Thoracic aorta (tissue), 2 donors: ENCODE measurements at regions not wholly inside any gene's neighbourhood (a gene's known extent, or its start where the extent isn't known, plus 50 kb on each side); places are given as distances from the start of the nearest gene placed in this dataset.

Experiments
- ATAC-seq: fragments of 150-250 bp; one replicate; pipeline ENCODE4 v1.8.0; 2017; ENCODE audit warnings: low read depth; ENCODE audit not compliant: insufficient number of reproducible peaks, low FRiP score
- DNase-seq: peaks from one replicate; pipeline ENCODE4 v3.0.0-alpha.2; 2020; ENCODE audit warnings: low spot score
- H3K27ac ChIP-seq, 2 donors: fragments of 200-600 bp; sonication (generic); 1 replicate in 1 of 2; 2 replicates in 1 of 2; pipeline ENCODE4 v1.5.1; 2016; ENCODE audit warnings: mild to moderate bottlenecking in 2 of 2, moderate library complexity in 2 of 2
- H3K27me3 ChIP-seq: fragments of 200-600 bp; sonication (generic); replicated peaks from 2 replicates; pipeline ENCODE4 v1.6.0; 2016; ENCODE audit warnings: mild to moderate bottlenecking; ENCODE audit not compliant: insufficient read depth
- H3K36me3 ChIP-seq: fragments of 200-600 bp; sonication (generic); one replicate; pipeline ENCODE4 v1.5.1; 2016
- H3K4me1 ChIP-seq, 2 donors: fragments of 200-600 bp; sonication (generic); 1 replicate in 1 of 2; 2 replicates in 1 of 2; pipeline versions ENCODE4 v1.5.1 to v1.6.0; 2016; ENCODE audit warnings: low read depth in 2 of 2, mild to moderate bottlenecking in 1 of 2; ENCODE audit not compliant: control insufficient read depth in 1 of 2
- H3K4me3 ChIP-seq: fragments of 200-600 bp; sonication (generic); 2 replicates; pipeline ENCODE4 v1.5.1; 2016; ENCODE audit warnings: mild to moderate bottlenecking
- H3K9me3 ChIP-seq: fragments of 200-600 bp; sonication (generic); 2 replicates; pipeline ENCODE4 v1.5.1; 2016
- CTCF ChIP-seq: fragments of 200-600 bp; sonication (generic); IDR thresholded peaks from one replicate; pipeline ENCODE4 v1.5.1; 2019; ENCODE audit warnings: antibody characterized with exemption

GRCh38 chr12:59382282-59383078 lies 213.3 kb upstream of the SLC16A7 start:
- TF ChIP-seq CTCF = no peak
- ATAC-seq = no peak

GRCh38 chr12:59381106-59381505 lies 214.7 kb upstream of the SLC16A7 start:
- no peak for TF ChIP-seq CTCF
- ATAC-seq (no peak), DNase-seq (no peak)
- Histone ChIP-seq H3K4me1 (no peaks in the 10 kb centered on the region), H3K9me3 (no peaks in the 10 kb centered on the region), H3K4me3 (no peak overlapping the region), H3K36me3 (no peaks in the 10 kb centered on the region), H3K27ac (no peak overlapping the region), H3K27me3 (no peaks in the 10 kb centered on the region)

More at GRCh38 chr12:59382282-59383078, 213.3 kb upstream of the SLC16A7 start:
- no peak for DNase-seq
- Histone ChIP-seq H3K4me3 (no peak overlapping the region), H3K9me3 (no peaks in the 10 kb centered on the region), H3K36me3 (no peaks in the 10 kb centered on the region), H3K4me1 (no peaks in the 10 kb centered on the region), H3K27me3 (no peaks in the 10 kb centered on the region), H3K27ac (no peak overlapping the region)

- Histone ChIP-seq H3K4me1 (no peaks in the 10 kb centered on the region), H3K27me3 (no peaks in the 10 kb centered on the region), H3K4me3 (no peak overlapping the region), H3K36me3 (no peaks in the 10 kb centered on the region), H3K27ac (no peak overlapping the region), H3K9me3 (no peaks in the 10 kb centered on the region)
- ATAC-seq (no peak), DNase-seq (no peak)
- no peak for TF ChIP-seq CTCF
Observed at GRCh38 chr12:59375633-59376032, 220.2 kb upstream of the SLC16A7 start.

GRCh38 chr12:59374783-59375182 lies 221.0 kb upstream of the SLC16A7 start:
- H3K27ac ChIP-seq = no peak overlapping the region
- H3K36me3 ChIP-seq = no peaks in the 10 kb centered on the region
- no peaks in the 10 kb centered on the region for H3K27me3 ChIP-seq
- no peak overlapping the region for H3K4me3 ChIP-seq
- no peaks in the 10 kb centered on the region for H3K9me3 ChIP-seq
- DNase-seq = no peak
- no peaks in the 10 kb centered on the region for H3K4me1 ChIP-seq
- TF ChIP-seq CTCF = no peak
- no peak for ATAC-seq

- Histone ChIP-seq H3K9me3 (no peaks in the 10 kb centered on the region), H3K36me3 (no peaks in the 10 kb centered on the region), H3K4me3 (no peak overlapping the region), H3K27me3 (no peaks in the 10 kb centered on the region), H3K4me1 (no peaks in the 10 kb centered on the region), H3K27ac (no peak overlapping the region)
- DNase-seq = no peak
- ATAC-seq = no peak
- TF ChIP-seq CTCF = no peak
Observed at GRCh38 chr12:59372956-59373355, 222.9 kb upstream of the SLC16A7 start.
